ENCODE measurements at regions not wholly inside any gene's neighbourhood (a gene's known extent, or its start where the extent isn't known, plus 50 kb on each side); places are given as distances from the start of the nearest gene placed in this dataset.

GRCh38 chr9:3689555-3689954 lies 163.8 kb upstream of the RFX3 start:
- in situ Hi-C loops (cut with HindIII; ENCODE audit: low sequenced_read_pairs), result no loop called here
- no peak for TF ChIP-seq CTCF (IDR thresholded peaks at IDR 0.05; ENCODE audit: low read depth, low read length)
- H3K4me3 ChIP-seq (ENCODE audit: low read depth, low read length), result no peak overlapping the region
- no peak for DNase-seq (ENCODE audit: low read depth, low spot score)

- in situ Hi-C loops (cut with HindIII; ENCODE audit: low sequenced_read_pairs), result no loop called here
- TF ChIP-seq CTCF (IDR thresholded peaks at IDR 0.05; ENCODE audit: low read depth, low read length), result no peak
- no peak overlapping the region for H3K4me3 ChIP-seq (ENCODE audit: low read depth, low read length)
- no peak for DNase-seq (ENCODE audit: low read depth, low spot score)
These were observed 161.3 kb upstream of the RFX3 start for GRCh38 chr9:3687145-3687544.

GRCh38 chr9:3682186-3682585 lies 156.4 kb upstream of the RFX3 start:
- DNase-seq (ENCODE audit: low read depth, low spot score), result no peak
- in situ Hi-C loops (cut with HindIII; ENCODE audit: low sequenced_read_pairs), result no loop called here
- TF ChIP-seq CTCF (IDR thresholded peaks at IDR 0.05; ENCODE audit: low read depth, low read length), result no peak

GRCh38 chr9:3677541-3677940 lies 151.7 kb upstream of the RFX3 start:
- no peak overlapping the region for H3K4me3 ChIP-seq (ENCODE audit: low read depth, low read length)
- DNase-seq (ENCODE audit: low read depth, low spot score), result no peak
- in situ Hi-C loops (cut with HindIII; ENCODE audit: low sequenced_read_pairs), result no loop called here
- TF ChIP-seq CTCF (IDR thresholded peaks at IDR 0.05; ENCODE audit: low read depth, low read length), result no peak

More at GRCh38 chr9:3682186-3682585, 156.4 kb upstream of the RFX3 start:
- no peak overlapping the region for H3K4me3 ChIP-seq (ENCODE audit: low read depth, low read length)

- no peak overlapping the region for H3K4me3 ChIP-seq (ENCODE audit: low read depth, low read length)
- no peak for TF ChIP-seq CTCF (IDR thresholded peaks at IDR 0.05; ENCODE audit: low read depth, low read length)
- in situ Hi-C loops (cut with HindIII; ENCODE audit: low sequenced_read_pairs), result no loop called here
- no peak for DNase-seq (ENCODE audit: low read depth, low spot score)
These were observed 151.0 kb upstream of the RFX3 start for GRCh38 chr9:3676766-3677165.

- in situ Hi-C loops (cut with HindIII; ENCODE audit: low sequenced_read_pairs), result no loop called here
- no peak for TF ChIP-seq CTCF (IDR thresholded peaks at IDR 0.05; ENCODE audit: low read depth, low read length)
- H3K4me3 ChIP-seq (ENCODE audit: low read depth, low read length), result no peak overlapping the region
- no peak for DNase-seq (ENCODE audit: low read depth, low spot score)
These were observed 150.1 kb upstream of the RFX3 start for GRCh38 chr9:3675946-3676345.

GRCh38 chr9:3674561-3674960 lies 148.8 kb upstream of the RFX3 start:
- TF ChIP-seq CTCF (IDR thresholded peaks at IDR 0.05; ENCODE audit: low read depth, low read length), result no peak
- H3K4me3 ChIP-seq (ENCODE audit: low read depth, low read length), result no peak overlapping the region
- DNase-seq (ENCODE audit: low read depth, low spot score), result no peak
- in situ Hi-C loops (cut with HindIII; ENCODE audit: low sequenced_read_pairs), result no loop called here

Data from astrocyte of the spinal cord (primary cell).